LHCN-M2 (cell line): ENCODE measurements at regions not wholly inside any gene's neighbourhood (a gene's known extent, or its start where the extent isn't known, plus 50 kb on each side); places are given as distances from the start of the nearest gene placed in this dataset.

ENCODE experiments used
- DNase-seq: peaks from one replicate; pipeline ENCODE4 v3.0.0-alpha.2; 2012; ENCODE audit warnings: low read depth

- peak; percentile 81 for DNase-seq
These were observed 236.1 kb downstream of the C12orf50 start for GRCh38 chr12:87793131-87793530.

GRCh38 chr12:87784350-87784749, 244.9 kb downstream of the C12orf50 start:
- DNase-seq = no peak

- no peak for DNase-seq
These were observed 245.7 kb downstream of the C12orf50 start for GRCh38 chr12:87783467-87783866.

- no peak for DNase-seq
These were observed 246.4 kb downstream of the C12orf50 start for GRCh38 chr12:87782838-87783237.

GRCh38 chr12:87779858-87780498, 249.2 kb downstream of the C12orf50 start:
- no peak for DNase-seq

- DNase-seq = no peak
These were observed 250.2 kb downstream of the C12orf50 start for GRCh38 chr12:87779016-87779415.

GRCh38 chr12:87778065-87778464, 251.1 kb downstream of the C12orf50 start:
- no peak for DNase-seq

- DNase-seq = no peak
These were observed 253.4 kb downstream of the C12orf50 start for GRCh38 chr12:87775784-87776183.

GRCh38 chr12:87775051-87775450, 254.2 kb downstream of the C12orf50 start:
- no peak for DNase-seq

GRCh38 chr12:87772401-87772800, 256.8 kb downstream of the C12orf50 start:
- no peak for DNase-seq

GRCh38 chr12:87768501-87769287, 260.5 kb downstream of the C12orf50 start:
- DNase-seq = peak; percentile 61

- no peak for DNase-seq
These were observed 263.2 kb downstream of the C12orf50 start for GRCh38 chr12:87766044-87766443.

- peak; percentile 26 for DNase-seq
These were observed 268.3 kb downstream of the C12orf50 start for GRCh38 chr12:87760943-87761342.

- DNase-seq = no peak
These were observed 270.9 kb downstream of the C12orf50 start for GRCh38 chr12:87758271-87758670.

GRCh38 chr12:87756721-87757120, 272.5 kb downstream of the C12orf50 start:
- peak; percentile 11 for DNase-seq

- peak; percentile 96 for DNase-seq
These were observed 273.1 kb downstream of the C12orf50 start for GRCh38 chr12:87756111-87756510.

- DNase-seq = no peak
These were observed 300.1 kb downstream of the C12orf50 start for GRCh38 chr12:87728931-87729593.

GRCh38 chr12:87720967-87721366, 308.2 kb downstream of the C12orf50 start:
- DNase-seq = no peak

- DNase-seq = no peak
These were observed 324.8 kb downstream of the C12orf50 start for GRCh38 chr12:87704374-87704773.

- DNase-seq = peak; percentile 42
These were observed 338.9 kb downstream of the C12orf50 start for GRCh38 chr12:87690236-87690810.

GRCh38 chr12:87689196-87689595, 340.0 kb downstream of the C12orf50 start:
- DNase-seq = peak; percentile 30

- peak; percentile 51 for DNase-seq
These were observed 341.8 kb downstream of the C12orf50 start for GRCh38 chr12:87687362-87687761.
